ENCODE measurements at regions not wholly inside any gene's neighbourhood (a gene's known extent, or its start where the extent isn't known, plus 50 kb on each side); places are given as distances from the start of the nearest gene placed in this dataset.

DNA sequence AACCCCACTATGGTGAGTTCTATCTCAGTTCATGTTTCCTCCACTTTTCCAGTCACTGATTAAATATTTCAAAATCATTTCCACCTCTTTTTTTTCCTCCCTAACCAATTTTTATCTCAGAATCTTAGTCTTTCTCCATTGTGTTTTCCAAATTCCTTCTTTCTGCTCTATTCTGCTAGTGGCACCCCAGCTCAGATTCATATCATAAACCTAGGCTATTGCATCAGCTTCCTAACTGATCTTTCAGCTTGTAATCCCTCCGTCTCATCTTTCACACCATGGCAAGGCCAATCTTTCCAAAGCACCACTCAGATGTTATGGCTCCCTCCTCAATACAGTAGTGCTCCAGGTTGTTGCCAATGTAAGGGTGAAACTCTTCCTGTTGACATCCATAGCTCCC is 631.9 kb downstream of the PLPP3 start:
- intact Hi-C loops (cut with DNase I; ENCODE audit: low total_unique reads) = no loop called here
- H3K4me3 ChIP-seq = no peak overlapping the region
- no peaks in the 10 kb centered on the region for H3K9me3 ChIP-seq
- DNase-seq = no peak
- H3K27me3 ChIP-seq = no peaks in the 10 kb centered on the region
- 89 to 100% methylated on average over 1 of the region's 1 CpG for WGBS, 2 donors
- TF ChIP-seq, protein P1, sequence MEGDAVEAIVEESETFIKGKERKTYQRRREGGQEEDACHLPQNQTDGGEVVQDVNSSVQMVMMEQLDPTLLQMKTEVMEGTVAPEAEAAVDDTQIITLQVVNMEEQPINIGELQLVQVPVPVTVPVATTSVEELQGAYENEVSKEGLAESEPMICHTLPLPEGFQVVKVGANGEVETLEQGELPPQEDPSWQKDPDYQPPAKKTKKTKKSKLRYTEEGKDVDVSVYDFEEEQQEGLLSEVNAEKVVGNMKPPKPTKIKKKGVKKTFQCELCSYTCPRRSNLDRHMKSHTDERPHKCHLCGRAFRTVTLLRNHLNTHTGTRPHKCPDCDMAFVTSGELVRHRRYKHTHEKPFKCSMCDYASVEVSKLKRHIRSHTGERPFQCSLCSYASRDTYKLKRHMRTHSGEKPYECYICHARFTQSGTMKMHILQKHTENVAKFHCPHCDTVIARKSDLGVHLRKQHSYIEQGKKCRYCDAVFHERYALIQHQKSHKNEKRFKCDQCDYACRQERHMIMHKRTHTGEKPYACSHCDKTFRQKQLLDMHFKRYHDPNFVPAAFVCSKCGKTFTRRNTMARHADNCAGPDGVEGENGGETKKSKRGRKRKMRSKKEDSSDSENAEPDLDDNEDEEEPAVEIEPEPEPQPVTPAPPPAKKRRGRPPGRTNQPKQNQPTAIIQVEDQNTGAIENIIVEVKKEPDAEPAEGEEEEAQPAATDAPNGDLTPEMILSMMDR (IDR thresholded peaks at IDR 0.05) = no peak
- no peak for TF ChIP-seq POLR2A (IDR thresholded peaks at IDR 0.05)
- H3K36me3 ChIP-seq (ENCODE audit: low read depth, missing control alignments) = no peaks in the 10 kb centered on the region
- no peak overlapping the region for H3K27ac ChIP-seq
- H3K4me1 ChIP-seq = no peaks in the 10 kb centered on the region

DNA sequence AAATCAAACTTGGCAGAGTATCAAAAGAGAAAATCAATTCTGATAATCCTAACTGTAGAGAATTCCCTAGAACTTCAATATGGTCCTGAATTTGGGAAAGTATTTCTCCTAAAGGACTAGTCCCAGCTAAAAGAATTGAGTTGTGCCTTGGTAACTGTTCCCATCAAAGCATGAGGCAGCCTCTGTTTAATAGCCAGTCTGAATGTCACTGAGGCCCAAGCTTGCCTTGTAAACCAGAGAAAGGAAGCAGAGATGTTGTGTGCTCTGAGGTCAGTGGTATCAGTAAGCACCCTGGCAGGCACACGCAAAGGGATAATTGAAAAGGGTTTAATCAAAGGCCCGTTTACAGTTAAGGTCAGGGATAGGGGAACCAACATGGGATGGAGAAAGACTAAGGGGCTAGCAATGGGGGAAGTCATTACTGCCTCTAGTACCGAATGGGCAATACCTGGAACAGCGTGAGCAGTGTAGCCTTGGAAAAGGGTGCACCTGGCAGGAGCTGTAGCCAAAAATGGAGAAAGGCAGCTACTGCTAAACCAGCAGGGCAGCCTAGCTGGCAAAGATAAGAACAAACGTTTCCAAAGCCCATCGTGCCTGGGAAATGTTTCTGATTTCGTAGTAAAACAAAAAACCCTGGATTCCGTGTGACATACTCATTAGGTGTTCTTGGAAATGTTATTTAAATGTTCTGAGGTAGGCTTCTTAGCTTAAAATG is 635.5 kb downstream of the PLPP3 start:
- Histone ChIP-seq H3K27ac (no peak overlapping the region), H3K9me3 (no peaks in the 10 kb centered on the region), H3K36me3 (ENCODE audit: low read depth, missing control alignments) (no peaks in the 10 kb centered on the region), H3K4me1 (no peaks in the 10 kb centered on the region), H3K4me3 (no peak overlapping the region), H3K27me3 (no peaks in the 10 kb centered on the region)
- TF ChIP-seq, protein P1 (IDR thresholded peaks at IDR 0.05) = no peak
- TF ChIP-seq POLR2A (IDR thresholded peaks at IDR 0.05) = no peak
- 66 to 71% methylated on average over 8 of the region's 8 CpGs for WGBS, 2 donors
- no peak for DNase-seq
- intact Hi-C loops (cut with DNase I; ENCODE audit: low total_unique reads) = no loop called here

DNA sequence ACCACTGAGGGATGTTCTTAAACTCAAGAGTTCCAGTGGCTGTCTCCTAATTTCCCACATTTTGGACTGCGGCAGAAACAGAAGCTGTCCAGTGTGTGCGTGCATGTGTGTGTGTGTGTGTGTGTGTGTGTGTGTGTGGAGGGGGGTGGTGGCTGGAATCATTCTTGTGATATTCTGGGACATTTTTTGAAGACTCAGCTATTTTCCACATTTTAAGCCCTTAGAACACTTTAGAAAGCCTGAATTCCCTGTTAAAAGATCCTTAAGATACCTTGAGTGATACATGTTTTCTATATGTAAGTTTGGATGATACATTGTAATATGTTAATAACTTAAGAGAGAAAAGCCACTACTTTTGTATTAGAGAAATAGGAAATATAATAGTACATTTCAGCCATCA is 636.4 kb downstream of the PLPP3 start:
- no peaks in the 10 kb centered on the region for H3K27me3 ChIP-seq
- H3K9me3 ChIP-seq = no peaks in the 10 kb centered on the region
- H3K4me1 ChIP-seq = peaks cover 4% of the 10 kb centered on the region
- intact Hi-C loops (cut with DNase I; ENCODE audit: low total_unique reads) = no loop called here
- no peak for DNase-seq
- no peak overlapping the region for H3K27ac ChIP-seq
- no peak overlapping the region for H3K4me3 ChIP-seq
- H3K36me3 ChIP-seq (ENCODE audit: low read depth, missing control alignments) = no peaks in the 10 kb centered on the region
- TF ChIP-seq POLR2A (IDR thresholded peaks at IDR 0.05) = no peak
- TF ChIP-seq, protein P1 (IDR thresholded peaks at IDR 0.05) = no peak
- WGBS, 2 donors = 85 to 100% methylated on average over 2 of the region's 2 CpGs

DNA sequence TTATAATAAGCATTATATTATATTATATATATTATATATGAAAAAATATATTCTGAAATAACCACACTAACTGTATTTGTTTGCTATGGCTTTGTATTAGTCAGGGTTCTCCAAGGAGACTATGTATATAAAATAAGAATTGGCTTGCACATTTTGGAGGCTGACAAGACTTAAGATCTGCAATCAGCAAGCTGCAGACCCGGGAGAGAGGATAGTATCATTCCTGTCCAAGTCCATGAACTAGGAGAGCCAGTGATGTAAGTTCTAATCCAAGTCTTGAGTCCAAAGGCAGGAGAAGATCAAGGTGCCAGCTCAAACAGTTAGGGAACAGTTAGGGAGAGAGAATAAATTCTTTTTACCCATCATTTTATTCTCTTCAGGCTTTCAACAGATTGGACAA is 639.5 kb downstream of the PLPP3 start:
- peaks cover 4% of the 10 kb centered on the region for H3K4me1 ChIP-seq
- no peak overlapping the region for H3K27ac ChIP-seq
- H3K4me3 ChIP-seq = no peak overlapping the region
- no peaks in the 10 kb centered on the region for H3K27me3 ChIP-seq
- TF ChIP-seq, protein P1 (IDR thresholded peaks at IDR 0.05) = no peak
- TF ChIP-seq POLR2A (IDR thresholded peaks at IDR 0.05) = no peak
- no peaks in the 10 kb centered on the region for H3K36me3 ChIP-seq (ENCODE audit: low read depth, missing control alignments)
- 81 to 82% methylated on average over 1 of the region's 1 CpG for WGBS, 2 donors
- H3K9me3 ChIP-seq = no peaks in the 10 kb centered on the region
- DNase-seq = no peak
- intact Hi-C loops (cut with DNase I; ENCODE audit: low total_unique reads) = no loop called here

DNA sequence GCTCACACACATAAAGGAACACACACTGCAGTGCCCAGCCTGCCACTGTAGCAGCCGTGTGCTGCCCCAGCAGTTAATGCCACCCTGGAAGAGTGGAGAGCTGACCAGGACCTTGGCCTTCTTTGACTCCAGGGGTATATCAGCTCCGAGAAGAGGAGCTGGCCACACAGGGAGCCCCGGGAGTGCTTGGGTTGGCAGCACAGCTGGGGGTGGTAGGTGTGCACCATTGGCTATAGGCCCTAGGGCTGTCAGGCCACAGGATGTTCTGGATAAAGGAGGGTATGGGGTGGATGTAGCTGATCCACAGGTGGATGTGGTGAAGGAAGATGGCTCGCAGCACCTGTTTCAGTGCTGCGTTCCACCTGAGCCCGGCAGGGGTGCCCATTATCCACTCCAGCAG is 640.5 kb downstream of the PLPP3 start:
- no peak for TF ChIP-seq POLR2A (IDR thresholded peaks at IDR 0.05)
- TF ChIP-seq, protein P1 (IDR thresholded peaks at IDR 0.05) = no peak
- no peaks in the 10 kb centered on the region for H3K27me3 ChIP-seq
- H3K27ac ChIP-seq = no peak overlapping the region
- intact Hi-C loops (cut with DNase I; ENCODE audit: low total_unique reads) = no loop called here
- no peak overlapping the region for H3K4me3 ChIP-seq
- no peaks in the 10 kb centered on the region for H3K36me3 ChIP-seq (ENCODE audit: low read depth, missing control alignments)
- DNase-seq = no peak
- no peaks in the 10 kb centered on the region for H3K9me3 ChIP-seq
- WGBS, 2 donors = 89 to 91% methylated on average over 5 to 6 of the region's 6 CpGs
- peaks cover 4% of the 10 kb centered on the region for H3K4me1 ChIP-seq

Measured in testis (tissue), 2 donors.